ENCODE measurements at regions not wholly inside any gene's neighbourhood (a gene's known extent, or its start where the extent isn't known, plus 50 kb on each side); places are given as distances from the start of the nearest gene placed in this dataset.
A peak's percentile ranks its signal among the peaks of the same experiment; 100 is the strongest.
"Not testable (repeated sequence)": the region's sequence is repeated elsewhere in the genome, so short reads cannot be mapped to it uniquely, and the experiment has no call there.

DNA sequence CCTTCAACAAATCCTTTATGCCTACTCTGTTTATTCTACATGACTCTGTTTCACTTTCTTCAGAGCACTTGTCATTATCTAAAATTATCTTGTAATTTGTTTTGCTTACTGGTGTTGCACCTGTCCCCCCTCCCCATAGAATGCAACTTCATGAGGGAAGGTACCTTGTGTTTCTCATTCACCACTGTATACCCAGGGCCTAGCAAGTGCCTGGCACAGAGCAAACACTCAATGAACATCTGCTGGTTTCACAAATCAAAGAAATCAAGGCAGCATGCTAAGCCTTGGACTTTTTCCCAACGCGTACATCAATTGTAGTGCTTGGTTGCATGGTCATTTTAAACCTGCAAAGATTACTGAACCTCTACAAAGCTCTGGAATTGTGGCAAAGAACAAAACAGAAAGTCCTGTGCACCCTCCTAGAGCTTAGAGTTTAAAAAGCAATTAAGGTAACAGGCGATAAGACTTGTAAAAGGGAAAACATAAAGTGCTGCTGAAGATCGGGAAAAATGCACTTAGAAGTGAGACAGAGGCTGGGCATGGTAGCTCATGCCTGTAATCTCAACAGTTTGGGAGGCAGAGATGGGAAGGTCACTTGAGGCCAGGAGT lies 479.1 kb downstream of the MED13L start:
- Histone ChIP-seq H3K4me3 (no peak overlapping the region), H4K20me1 (no peaks in the 10 kb centered on the region), H3K36me3 (no peaks in the 10 kb centered on the region), H3K9me3 (no peaks in the 10 kb centered on the region), H3K27ac (no peak overlapping the region), H3K4me1 (no peaks in the 10 kb centered on the region), H3K27me3 (no peaks in the 10 kb centered on the region), H3K4me2 (no peak overlapping the region), H3K9ac (no peak overlapping the region)
- no peak for TF ChIP-seq Cebpa-rat (IDR thresholded peaks at IDR 0.05)

- Histone ChIP-seq H3K9me3 (no peaks in the 10 kb centered on the region), H3K4me1 (no peaks in the 10 kb centered on the region), H3K36me3 (no peaks in the 10 kb centered on the region), H3K4me2 (no peak overlapping the region), H3K9ac (no peak overlapping the region), H3K4me3 (no peak overlapping the region), H3K27me3 (no peaks in the 10 kb centered on the region), H4K20me1 (no peaks in the 10 kb centered on the region), H3K27ac (no peak overlapping the region)
- no peak for TF ChIP-seq Cebpa-rat (IDR thresholded peaks at IDR 0.05)
These were observed 482.8 kb downstream of the MED13L start for GRCh38 chr12:115794659-115795081.

GRCh38 chr12:115791331-115791730 lies 486.2 kb downstream of the MED13L start:
- H3K4me1 ChIP-seq: no peaks in the 10 kb centered on the region
- no peak overlapping the region for H3K27ac ChIP-seq
- no peak overlapping the region for H3K4me3 ChIP-seq
- no peaks in the 10 kb centered on the region for H3K9me3 ChIP-seq
- no peak for TF ChIP-seq Cebpa-rat (IDR thresholded peaks at IDR 0.05)
- no peaks in the 10 kb centered on the region for H3K27me3 ChIP-seq
- H3K4me2 ChIP-seq: no peak overlapping the region
- no peaks in the 10 kb centered on the region for H3K36me3 ChIP-seq
- H4K20me1 ChIP-seq: no peaks in the 10 kb centered on the region
- H3K9ac ChIP-seq: no peak overlapping the region

GRCh38 chr12:115790526-115790925 lies 487.0 kb downstream of the MED13L start:
- Histone ChIP-seq H3K27ac (no peak overlapping the region), H3K9ac (no peak overlapping the region), H3K27me3 (no peaks in the 10 kb centered on the region), H3K9me3 (no peaks in the 10 kb centered on the region), H3K4me3 (no peak overlapping the region), H3K36me3 (no peaks in the 10 kb centered on the region), H3K4me2 (no peak overlapping the region), H4K20me1 (no peaks in the 10 kb centered on the region), H3K4me1 (no peaks in the 10 kb centered on the region)
- no peak for TF ChIP-seq Cebpa-rat (IDR thresholded peaks at IDR 0.05)

DNA sequence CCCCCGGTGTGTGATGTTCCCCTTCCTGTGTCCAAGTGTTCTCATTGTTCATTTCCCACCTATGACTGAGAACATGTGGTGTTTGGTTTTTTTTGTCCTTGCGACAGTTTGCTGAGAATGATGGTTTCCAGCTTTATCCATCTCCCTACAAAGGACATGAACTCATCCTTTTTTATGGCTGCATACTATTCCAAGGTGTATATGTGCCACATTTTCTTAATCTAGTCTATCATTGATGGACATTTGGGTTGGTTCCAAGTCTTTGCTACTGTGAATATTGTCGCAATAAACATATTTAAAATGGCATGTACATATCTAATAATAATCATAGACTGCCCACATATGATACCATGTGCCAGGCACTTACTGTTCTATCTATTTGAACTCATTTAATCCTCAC lies 491.0 kb downstream of the MED13L start:
- not testable (repeated sequence) for H3K27ac ChIP-seq, H3K4me1 ChIP-seq, H3K36me3 ChIP-seq, H4K20me1 ChIP-seq, H3K9me3 ChIP-seq, H3K4me3 ChIP-seq, H3K27me3 ChIP-seq, H3K4me2 ChIP-seq, H3K9ac ChIP-seq

DNA sequence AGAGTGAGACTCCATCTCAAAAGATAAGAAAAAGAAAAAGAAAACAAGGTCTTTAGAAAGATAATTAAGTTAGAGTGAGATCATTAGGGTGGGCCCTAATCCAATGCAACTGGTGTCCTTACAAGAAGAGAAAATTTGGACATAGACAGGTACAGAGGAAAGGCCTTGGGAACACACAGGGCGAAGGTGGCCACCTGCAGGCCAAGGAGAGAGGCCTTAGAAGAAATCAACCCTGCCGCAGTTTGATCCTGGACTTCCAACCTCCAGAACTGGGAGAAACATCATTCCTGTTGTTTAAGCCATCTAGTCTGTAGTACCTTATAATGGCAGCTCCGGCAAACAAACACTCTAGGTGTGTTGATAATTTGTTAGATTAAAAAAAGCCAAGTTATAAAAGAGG lies 491.9 kb downstream of the MED13L start:
- Histone ChIP-seq H3K4me2 (no peak overlapping the region), H3K9me3 (no peaks in the 10 kb centered on the region), H3K36me3 (no peaks in the 10 kb centered on the region), H3K27me3 (no peaks in the 10 kb centered on the region), H3K9ac (no peak overlapping the region), H3K4me3 (no peak overlapping the region), H3K4me1 (no peaks in the 10 kb centered on the region), H4K20me1 (no peaks in the 10 kb centered on the region), H3K27ac (no peak overlapping the region)
- TF ChIP-seq Cebpa-rat (IDR thresholded peaks at IDR 0.05): no peak

DNA sequence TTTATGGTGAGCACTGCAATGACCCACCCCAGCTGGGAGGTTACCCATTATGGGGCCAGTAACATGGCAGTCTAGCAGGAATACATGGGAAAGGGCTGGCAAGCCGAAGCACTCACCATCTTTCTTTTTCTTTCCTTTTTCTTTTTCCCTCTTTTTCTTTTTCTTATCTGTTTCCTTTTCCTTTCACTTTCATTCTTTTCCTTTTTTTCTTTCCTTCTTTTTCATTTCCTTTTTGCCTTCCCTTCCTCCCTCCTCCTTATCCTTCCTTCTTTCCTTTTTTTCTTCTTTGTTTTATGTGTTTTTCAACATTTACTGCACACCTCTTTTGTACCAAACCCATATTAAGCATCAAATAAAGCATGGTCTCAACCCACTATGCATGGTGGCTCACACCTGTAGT lies 501.1 kb downstream of the MED13L start:
- no peak for TF ChIP-seq Cebpa-rat (IDR thresholded peaks at IDR 0.05)
- Histone ChIP-seq H3K36me3 (no peaks in the 10 kb centered on the region), H3K27ac (no peak overlapping the region), H3K9me3 (no peaks in the 10 kb centered on the region), H3K9ac (no peak overlapping the region), H4K20me1 (no peaks in the 10 kb centered on the region), H3K4me3 (no peak overlapping the region), H3K4me2 (no peak overlapping the region), H3K4me1 (peaks cover 14% of the 10 kb centered on the region), H3K27me3 (no peaks in the 10 kb centered on the region)

GRCh38 chr12:115774148-115774895 lies 503.2 kb downstream of the MED13L start:
- no peak overlapping the region for H3K27ac ChIP-seq
- no peaks in the 10 kb centered on the region for H3K36me3 ChIP-seq
- TF ChIP-seq Cebpa-rat (IDR thresholded peaks at IDR 0.05): no peak
- H4K20me1 ChIP-seq: no peaks in the 10 kb centered on the region
- peak overlapping the region; percentile 61 for H3K4me2 ChIP-seq
- H3K9me3 ChIP-seq: no peaks in the 10 kb centered on the region
- H3K27me3 ChIP-seq: no peaks in the 10 kb centered on the region
- no peak overlapping the region for H3K9ac ChIP-seq
- H3K4me3 ChIP-seq: no peak overlapping the region
- peaks cover 14% of the 10 kb centered on the region for H3K4me1 ChIP-seq

GRCh38 chr12:115771601-115772000 lies 505.9 kb downstream of the MED13L start:
- TF ChIP-seq Cebpa-rat (IDR thresholded peaks at IDR 0.05): no peak
- Histone ChIP-seq H3K9me3 (no peaks in the 10 kb centered on the region), H3K27ac (no peak overlapping the region), H3K27me3 (no peaks in the 10 kb centered on the region), H3K4me1 (peaks cover 19% of the 10 kb centered on the region), H3K9ac (no peak overlapping the region), H3K36me3 (no peaks in the 10 kb centered on the region), H4K20me1 (no peaks in the 10 kb centered on the region), H3K4me3 (no peak overlapping the region), H3K4me2 (no peak overlapping the region)

DNA sequence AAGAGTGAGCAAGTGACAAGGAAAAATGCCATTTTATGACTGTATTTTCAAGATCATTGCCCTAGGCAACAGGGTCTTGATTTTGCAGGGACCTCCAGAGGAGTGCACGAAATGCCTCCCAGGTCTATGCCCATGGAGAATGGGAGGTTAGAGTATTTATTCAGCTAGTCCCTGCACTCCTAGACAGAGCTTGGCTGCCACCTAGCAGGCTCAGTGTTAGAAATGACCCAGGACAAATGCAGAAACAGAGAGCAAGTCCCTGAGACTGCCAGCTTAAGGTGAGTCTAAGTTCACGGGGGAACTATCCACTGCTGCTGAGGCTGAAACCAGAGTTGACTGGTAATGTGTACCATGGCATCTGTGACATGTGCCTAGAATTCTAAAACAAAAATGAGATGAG lies 506.4 kb downstream of the MED13L start:
- Histone ChIP-seq H3K9ac (no peak overlapping the region), H3K4me1 (peaks cover 19% of the 10 kb centered on the region), H3K9me3 (no peaks in the 10 kb centered on the region), H3K4me3 (no peak overlapping the region), H3K36me3 (no peaks in the 10 kb centered on the region), H3K27ac (no peak overlapping the region), H4K20me1 (no peaks in the 10 kb centered on the region), H3K4me2 (no peak overlapping the region), H3K27me3 (no peaks in the 10 kb centered on the region)
- no peak for TF ChIP-seq Cebpa-rat (IDR thresholded peaks at IDR 0.05)

Measured in BLaER1 (cell line).